Testis (tissue), 2 donors: ENCODE measurements at regions not wholly inside any gene's neighbourhood (a gene's known extent, or its start where the extent isn't known, plus 50 kb on each side); places are given as distances from the start of the nearest gene placed in this dataset.

Experiments used
- DNase-seq: peaks from one replicate; pipeline ENCODE4 v3.0.0-alpha.2; 2019
- H3K27ac ChIP-seq, 2 donors: fragments of 200-600 bp; sonication (generic); one replicate each; pipeline ENCODE4 v1.5.1; 2019
- H3K27me3 ChIP-seq: fragments of 200-600 bp; sonication (generic); one replicate; pipeline ENCODE4 v1.5.1; 2019
- H3K36me3 ChIP-seq: fragments of 200-600 bp; sonication (generic); one replicate; pipeline ENCODE4 v1.5.1; 2017; ENCODE audit warnings: low read depth; ENCODE audit errors: missing control alignments
- H3K4me1 ChIP-seq: fragments of 200-600 bp; sonication (generic); one replicate; pipeline ENCODE4 v1.5.1; 2019
- H3K4me3 ChIP-seq, 2 donors: fragments of 200-600 bp; sonication (generic); one replicate each; pipeline ENCODE4 v1.5.1; 2017 to 2019
- H3K9me3 ChIP-seq: fragments of 200-600 bp; sonication (generic); one replicate; pipeline ENCODE4 v1.5.1; 2017
- POLR2A ChIP-seq: fragments of 450-650 bp; IDR thresholded peaks from one replicate; pipeline ENCODE4 v1.6.1; 2017; ENCODE audit warnings: antibody characterized with exemption, mild to moderate bottlenecking, moderate library complexity
- WGBS, 2 donors: methylation state at CpG; one replicate each; pipeline ENCODE4 v1.1.5; 2018; 5-methylcytosine and 5-hydroxymethylcytosine counted together
- intact Hi-C: fragments of 100-400 bp; cut with DNase I; formaldehyde crosslinking; loops from one replicate; pipeline ENCODE4 v1.15.1; 2023; ENCODE audit warnings: low total_unique reads
- TF ChIP-seq, protein P1 (sequence below), 3 experiments: fragments of 450-650 bp in 2 of 3; fragments of 200-600 bp in 1 of 3; sonication (generic) in 1 of 3; IDR thresholded peaks; one replicate each; pipeline ENCODE4 v1.5.1; 2016 to 2019; ENCODE audit warnings: antibody characterized with exemption in 3 of 3, mild to moderate bottlenecking in 2 of 3, moderate library complexity in 1 of 3

DNA sequence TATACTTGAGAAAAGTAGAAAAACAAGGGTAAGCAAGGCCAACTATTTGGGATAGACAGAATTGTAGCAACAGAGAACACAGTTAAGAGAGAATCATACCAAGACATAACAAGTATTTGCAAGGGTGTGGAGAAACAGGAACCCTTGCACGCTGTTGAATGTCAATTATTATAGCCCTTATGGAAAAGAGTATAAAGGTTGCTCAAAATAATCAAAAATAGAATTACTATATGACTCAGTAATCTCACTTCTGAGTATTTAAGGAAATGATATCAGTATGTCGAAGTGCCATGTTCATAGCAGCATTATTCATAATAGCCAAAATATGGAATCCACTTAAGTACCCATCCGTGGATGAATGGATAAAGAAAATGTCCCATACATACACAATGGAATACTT is 193.3 kb downstream of the PHLDA1 start:
- Histone ChIP-seq H3K4me1 (no peaks in the 10 kb centered on the region), H3K9me3 (no peaks in the 10 kb centered on the region), H3K4me3 (no peak overlapping the region), H3K27ac (no peak overlapping the region), H3K27me3 (no peaks in the 10 kb centered on the region), H3K36me3 (no peaks in the 10 kb centered on the region)
- intact Hi-C loops = no loop called here
- DNase-seq = no peak
- 85 to 95% methylated on average over 3 of the region's 3 CpGs for WGBS, 2 donors
- TF ChIP-seq, protein P1, sequence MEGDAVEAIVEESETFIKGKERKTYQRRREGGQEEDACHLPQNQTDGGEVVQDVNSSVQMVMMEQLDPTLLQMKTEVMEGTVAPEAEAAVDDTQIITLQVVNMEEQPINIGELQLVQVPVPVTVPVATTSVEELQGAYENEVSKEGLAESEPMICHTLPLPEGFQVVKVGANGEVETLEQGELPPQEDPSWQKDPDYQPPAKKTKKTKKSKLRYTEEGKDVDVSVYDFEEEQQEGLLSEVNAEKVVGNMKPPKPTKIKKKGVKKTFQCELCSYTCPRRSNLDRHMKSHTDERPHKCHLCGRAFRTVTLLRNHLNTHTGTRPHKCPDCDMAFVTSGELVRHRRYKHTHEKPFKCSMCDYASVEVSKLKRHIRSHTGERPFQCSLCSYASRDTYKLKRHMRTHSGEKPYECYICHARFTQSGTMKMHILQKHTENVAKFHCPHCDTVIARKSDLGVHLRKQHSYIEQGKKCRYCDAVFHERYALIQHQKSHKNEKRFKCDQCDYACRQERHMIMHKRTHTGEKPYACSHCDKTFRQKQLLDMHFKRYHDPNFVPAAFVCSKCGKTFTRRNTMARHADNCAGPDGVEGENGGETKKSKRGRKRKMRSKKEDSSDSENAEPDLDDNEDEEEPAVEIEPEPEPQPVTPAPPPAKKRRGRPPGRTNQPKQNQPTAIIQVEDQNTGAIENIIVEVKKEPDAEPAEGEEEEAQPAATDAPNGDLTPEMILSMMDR (IDR thresholded peaks at IDR 0.05) = no peak
- TF ChIP-seq POLR2A = no peak

GRCh38 chr12:75837700-75838099 is 193.9 kb downstream of the PHLDA1 start:
- H3K36me3 ChIP-seq = no peaks in the 10 kb centered on the region
- H3K27ac ChIP-seq = no peak overlapping the region
- TF ChIP-seq, protein P1 (IDR thresholded peaks at IDR 0.05) = no peak
- no peak for TF ChIP-seq POLR2A
- intact Hi-C loops = no loop called here
- H3K4me3 ChIP-seq = no peak overlapping the region
- WGBS, 2 donors = 63 to 69% methylated on average over 2 of the region's 2 CpGs
- no peaks in the 10 kb centered on the region for H3K9me3 ChIP-seq
- no peaks in the 10 kb centered on the region for H3K4me1 ChIP-seq
- no peak for DNase-seq
- H3K27me3 ChIP-seq = no peaks in the 10 kb centered on the region

DNA sequence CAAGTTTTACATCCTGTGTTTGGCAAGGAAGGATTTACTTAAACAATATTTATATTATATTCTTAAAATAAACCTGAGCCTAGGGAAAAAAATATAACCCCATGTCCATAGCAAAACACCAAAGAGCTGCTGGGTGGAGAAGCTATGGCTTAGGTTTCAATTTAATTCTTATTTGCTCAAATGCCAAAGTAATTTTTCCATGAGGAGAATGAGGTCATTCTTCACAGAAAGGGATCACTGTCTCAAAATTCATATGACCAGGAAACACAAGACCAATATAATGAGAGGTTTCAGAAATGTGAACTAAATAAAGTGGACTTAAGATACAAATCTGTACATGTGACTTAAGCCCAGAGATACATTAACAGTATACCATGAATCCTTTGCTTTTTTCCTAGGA is 195.0 kb downstream of the PHLDA1 start:
- no peaks in the 10 kb centered on the region for H3K9me3 ChIP-seq
- intact Hi-C loops = no loop called here
- TF ChIP-seq, protein P1 (IDR thresholded peaks at IDR 0.05) = no peak
- no peaks in the 10 kb centered on the region for H3K4me1 ChIP-seq
- no peaks in the 10 kb centered on the region for H3K27me3 ChIP-seq
- no peaks in the 10 kb centered on the region for H3K36me3 ChIP-seq
- H3K27ac ChIP-seq = no peak overlapping the region
- DNase-seq = no peak
- H3K4me3 ChIP-seq = no peak overlapping the region

GRCh38 chr12:75834591-75834990 is 197.0 kb downstream of the PHLDA1 start:
- Histone ChIP-seq H3K27me3 (no peaks in the 10 kb centered on the region), H3K9me3 (no peaks in the 10 kb centered on the region), H3K4me3 (no peak overlapping the region), H3K4me1 (no peaks in the 10 kb centered on the region), H3K27ac (no peak overlapping the region), H3K36me3 (no peaks in the 10 kb centered on the region)
- 84 to 95% methylated on average over 3 of the region's 3 CpGs for WGBS, 2 donors
- TF ChIP-seq, protein P1 (IDR thresholded peaks at IDR 0.05) = no peak
- no peak for TF ChIP-seq POLR2A
- no peak for DNase-seq
- intact Hi-C loops = no loop called here

- H3K4me3 ChIP-seq = no peak overlapping the region
- 68 to 82% methylated on average over 3 of the region's 3 CpGs for WGBS, 2 donors
- no peaks in the 10 kb centered on the region for H3K4me1 ChIP-seq
- H3K36me3 ChIP-seq = no peaks in the 10 kb centered on the region
- DNase-seq = no peak
- intact Hi-C loops = no loop called here
- no peak overlapping the region for H3K27ac ChIP-seq
- no peaks in the 10 kb centered on the region for H3K9me3 ChIP-seq
- no peaks in the 10 kb centered on the region for H3K27me3 ChIP-seq
- no peak for TF ChIP-seq POLR2A
- TF ChIP-seq, protein P1 (IDR thresholded peaks at IDR 0.05) = no peak
These were observed 198.3 kb downstream of the PHLDA1 start for GRCh38 chr12:75833268-75833667.
